ENCODE measurements at regions not wholly inside any gene's neighbourhood (a gene's known extent, or its start where the extent isn't known, plus 50 kb on each side); places are given as distances from the start of the nearest gene placed in this dataset.

GRCh38 chr7:17044396-17044795 lies 162.6 kb upstream of the AGR3 start:
- no peak for TF ChIP-seq CTCF (IDR thresholded peaks at IDR 0.05)
- TF ChIP-seq POLR2AphosphoS5 (IDR thresholded peaks at IDR 0.05): no peak
- no peak for TF ChIP-seq POLR2A (IDR thresholded peaks at IDR 0.05)

Data from breast epithelium (tissue), 3 donors.